ENCODE measurements at regions not wholly inside any gene's neighbourhood (a gene's known extent, or its start where the extent isn't known, plus 50 kb on each side); places are given as distances from the start of the nearest gene placed in this dataset.

DNA sequence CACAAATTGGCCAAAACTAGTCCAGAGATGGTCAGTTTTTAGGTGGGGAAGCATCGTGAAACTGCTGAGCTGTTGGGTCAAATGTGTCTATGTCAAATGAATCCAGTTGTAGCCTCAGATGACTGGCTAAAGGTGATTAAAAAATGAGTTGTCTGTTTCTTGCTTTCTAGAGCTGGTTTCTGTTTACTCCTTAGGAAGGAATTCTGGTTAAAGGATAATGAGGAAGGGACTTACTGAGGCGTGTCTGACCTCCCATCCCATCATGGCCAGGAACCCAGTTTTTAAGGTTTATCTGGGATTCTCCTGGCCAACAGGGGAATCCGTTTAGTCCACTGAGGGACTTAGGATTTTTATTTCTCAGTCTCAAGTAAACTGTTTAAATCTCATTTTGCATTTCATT is 256.5 kb downstream of the UQCRFS1 start:
- TF ChIP-seq PBX3 (IDR thresholded peaks at IDR 0.05), result no peak
- no peak for TF ChIP-seq CTCF (IDR thresholded peaks at IDR 0.05)
- TF ChIP-seq POLR2A (IDR thresholded peaks at IDR 0.05; ENCODE audit: low read length), result no peak
- no peak for TF ChIP-seq RFX5 (IDR thresholded peaks at IDR 0.05)

Data from A549 (cell line).